ENCODE measurements at regions not wholly inside any gene's neighbourhood (a gene's known extent, or its start where the extent isn't known, plus 50 kb on each side); places are given as distances from the start of the nearest gene placed in this dataset.

DNA sequence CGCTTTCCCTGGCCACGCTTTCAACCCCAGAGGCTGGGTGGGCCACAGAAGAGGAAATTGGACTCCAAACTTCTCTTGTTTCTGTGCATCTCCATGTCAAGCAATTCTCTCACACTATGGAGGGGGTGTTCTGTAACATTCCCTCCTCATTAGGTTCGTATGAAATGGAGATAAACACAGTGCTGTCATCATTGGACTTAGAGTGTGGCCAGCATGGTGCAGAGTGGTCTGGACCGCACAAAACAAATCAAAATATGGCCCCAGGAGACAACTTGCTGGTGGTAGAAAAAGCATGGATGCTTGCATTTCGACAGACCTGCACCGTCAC is 655.2 kb downstream of the BNC2 start:
- TF ChIP-seq, protein P1, sequence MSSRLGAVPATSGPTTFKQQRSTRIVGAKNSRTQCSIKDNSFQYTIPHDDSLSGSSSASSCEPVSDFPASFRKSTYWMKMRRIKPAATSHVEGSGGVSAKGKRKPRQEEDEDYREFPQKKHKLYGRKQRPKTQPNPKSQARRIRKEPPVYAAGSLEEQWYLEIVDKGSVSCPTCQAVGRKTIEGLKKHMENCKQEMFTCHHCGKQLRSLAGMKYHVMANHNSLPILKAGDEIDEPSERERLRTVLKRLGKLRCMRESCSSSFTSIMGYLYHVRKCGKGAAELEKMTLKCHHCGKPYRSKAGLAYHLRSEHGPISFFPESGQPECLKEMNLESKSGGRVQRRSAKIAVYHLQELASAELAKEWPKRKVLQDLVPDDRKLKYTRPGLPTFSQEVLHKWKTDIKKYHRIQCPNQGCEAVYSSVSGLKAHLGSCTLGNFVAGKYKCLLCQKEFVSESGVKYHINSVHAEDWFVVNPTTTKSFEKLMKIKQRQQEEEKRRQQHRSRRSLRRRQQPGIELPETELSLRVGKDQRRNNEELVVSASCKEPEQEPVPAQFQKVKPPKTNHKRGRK (CRISPR knock-in tag; IDR thresholded peaks at IDR 0.05; ENCODE audit: borderline replicate concordance), result no peak
- TF ChIP-seq ESRRA (CRISPR knock-in tag; IDR thresholded peaks at IDR 0.05; ENCODE audit: borderline replicate concordance), result no peak
- TF ChIP-seq FOXP1 (CRISPR knock-in tag; IDR thresholded peaks at IDR 0.05; ENCODE audit: borderline replicate concordance), result no peak
- TF ChIP-seq, protein P2, sequence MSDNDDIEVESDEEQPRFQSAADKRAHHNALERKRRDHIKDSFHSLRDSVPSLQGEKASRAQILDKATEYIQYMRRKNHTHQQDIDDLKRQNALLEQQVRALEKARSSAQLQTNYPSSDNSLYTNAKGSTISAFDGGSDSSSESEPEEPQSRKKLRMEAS (CRISPR knock-in tag; IDR thresholded peaks at IDR 0.05), result no peak
- TF ChIP-seq ZBTB21 (CRISPR knock-in tag; IDR thresholded peaks at IDR 0.05; ENCODE audit: borderline replicate concordance), result no peak
- TF ChIP-seq, protein P3, sequence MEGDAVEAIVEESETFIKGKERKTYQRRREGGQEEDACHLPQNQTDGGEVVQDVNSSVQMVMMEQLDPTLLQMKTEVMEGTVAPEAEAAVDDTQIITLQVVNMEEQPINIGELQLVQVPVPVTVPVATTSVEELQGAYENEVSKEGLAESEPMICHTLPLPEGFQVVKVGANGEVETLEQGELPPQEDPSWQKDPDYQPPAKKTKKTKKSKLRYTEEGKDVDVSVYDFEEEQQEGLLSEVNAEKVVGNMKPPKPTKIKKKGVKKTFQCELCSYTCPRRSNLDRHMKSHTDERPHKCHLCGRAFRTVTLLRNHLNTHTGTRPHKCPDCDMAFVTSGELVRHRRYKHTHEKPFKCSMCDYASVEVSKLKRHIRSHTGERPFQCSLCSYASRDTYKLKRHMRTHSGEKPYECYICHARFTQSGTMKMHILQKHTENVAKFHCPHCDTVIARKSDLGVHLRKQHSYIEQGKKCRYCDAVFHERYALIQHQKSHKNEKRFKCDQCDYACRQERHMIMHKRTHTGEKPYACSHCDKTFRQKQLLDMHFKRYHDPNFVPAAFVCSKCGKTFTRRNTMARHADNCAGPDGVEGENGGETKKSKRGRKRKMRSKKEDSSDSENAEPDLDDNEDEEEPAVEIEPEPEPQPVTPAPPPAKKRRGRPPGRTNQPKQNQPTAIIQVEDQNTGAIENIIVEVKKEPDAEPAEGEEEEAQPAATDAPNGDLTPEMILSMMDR (IDR thresholded peaks at IDR 0.05), result no peak
- no peak for TF ChIP-seq CREB1 (CRISPR knock-in tag; IDR thresholded peaks at IDR 0.05)
